Fibroblast of pulmonary artery (primary cell): ENCODE measurements at regions not wholly inside any gene's neighbourhood (a gene's known extent, or its start where the extent isn't known, plus 50 kb on each side); places are given as distances from the start of the nearest gene placed in this dataset.
"Not testable (repeated sequence)": the region's sequence is repeated elsewhere in the genome, so short reads cannot be mapped to it uniquely, and the experiment has no call there.

Experiments used
- DNase-seq: peaks from one replicate; pipeline ENCODE4 v3.0.0-alpha.2; 2010; ENCODE audit warnings: low read depth
- H3K4me3 ChIP-seq: replicated peaks from 2 replicates; pipeline ENCODE4 v1.5.1; 2011; ENCODE audit warnings: low read depth, mild to moderate bottlenecking, control low read depth, low read length, moderate library complexity
- TF ChIP-seq, protein P1 (sequence below): IDR thresholded peaks from 2 replicates; pipeline ENCODE4 v1.5.1; 2011; ENCODE audit warnings: mild to moderate bottlenecking, control low read depth, low read length, inconsistent platforms; ENCODE audit errors: missing control alignments

DNA sequence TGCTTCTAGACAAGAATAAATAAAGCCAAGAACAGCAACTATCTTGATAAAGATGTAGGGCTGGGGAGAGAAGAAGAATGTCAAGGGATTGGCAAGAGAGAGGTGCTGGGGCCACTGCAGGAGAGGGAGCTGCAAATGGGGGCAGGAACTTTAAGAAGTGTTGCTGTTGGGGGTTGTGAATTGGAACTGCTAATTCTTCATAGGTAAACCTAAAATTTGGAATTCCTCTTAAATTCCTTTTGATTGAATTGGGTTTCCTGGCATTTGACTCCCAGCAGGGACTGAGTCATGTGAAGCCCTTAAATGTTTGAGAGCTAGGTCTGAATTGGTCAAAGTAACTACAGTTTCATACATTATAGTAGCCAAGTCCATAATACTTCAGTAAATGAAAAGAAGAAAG lies 305.6 kb upstream of the TMTC4 start:
- H3K4me3 ChIP-seq: no peak overlapping the region
- TF ChIP-seq, protein P1, sequence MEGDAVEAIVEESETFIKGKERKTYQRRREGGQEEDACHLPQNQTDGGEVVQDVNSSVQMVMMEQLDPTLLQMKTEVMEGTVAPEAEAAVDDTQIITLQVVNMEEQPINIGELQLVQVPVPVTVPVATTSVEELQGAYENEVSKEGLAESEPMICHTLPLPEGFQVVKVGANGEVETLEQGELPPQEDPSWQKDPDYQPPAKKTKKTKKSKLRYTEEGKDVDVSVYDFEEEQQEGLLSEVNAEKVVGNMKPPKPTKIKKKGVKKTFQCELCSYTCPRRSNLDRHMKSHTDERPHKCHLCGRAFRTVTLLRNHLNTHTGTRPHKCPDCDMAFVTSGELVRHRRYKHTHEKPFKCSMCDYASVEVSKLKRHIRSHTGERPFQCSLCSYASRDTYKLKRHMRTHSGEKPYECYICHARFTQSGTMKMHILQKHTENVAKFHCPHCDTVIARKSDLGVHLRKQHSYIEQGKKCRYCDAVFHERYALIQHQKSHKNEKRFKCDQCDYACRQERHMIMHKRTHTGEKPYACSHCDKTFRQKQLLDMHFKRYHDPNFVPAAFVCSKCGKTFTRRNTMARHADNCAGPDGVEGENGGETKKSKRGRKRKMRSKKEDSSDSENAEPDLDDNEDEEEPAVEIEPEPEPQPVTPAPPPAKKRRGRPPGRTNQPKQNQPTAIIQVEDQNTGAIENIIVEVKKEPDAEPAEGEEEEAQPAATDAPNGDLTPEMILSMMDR: no peak
- no peak for DNase-seq

DNA sequence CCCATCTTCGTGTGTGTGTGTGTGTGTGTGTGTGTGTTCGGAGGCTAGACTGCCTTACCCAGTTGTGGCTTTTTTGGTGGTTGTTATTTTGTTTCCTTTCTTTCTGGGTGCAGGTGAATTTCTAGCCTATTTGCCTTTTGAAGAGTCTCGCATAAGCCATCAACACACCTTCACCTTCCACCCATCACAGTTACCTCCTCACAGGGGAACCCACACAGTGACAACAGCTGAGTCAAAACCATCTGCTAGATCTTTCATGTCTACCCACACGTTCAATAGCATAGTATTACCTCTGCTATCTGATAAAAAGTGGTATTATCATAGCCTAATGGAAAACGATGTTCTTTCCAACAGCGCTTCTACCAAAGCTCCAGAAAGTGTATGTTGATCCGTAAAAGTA lies 303.2 kb upstream of the TMTC4 start:
- TF ChIP-seq, protein P1: no peak
- no peak for DNase-seq
- H3K4me3 ChIP-seq: no peak overlapping the region

GRCh38 chr13:100976993-100977392 lies 302.4 kb upstream of the TMTC4 start:
- no peak for DNase-seq
- H3K4me3 ChIP-seq: no peak overlapping the region
- TF ChIP-seq, protein P1: no peak

GRCh38 chr13:100975666-100976065 lies 301.1 kb upstream of the TMTC4 start:
- DNase-seq, H3K4me3 ChIP-seq: not testable (repeated sequence)

- DNase-seq: no peak
- TF ChIP-seq, protein P1: no peak
- no peak overlapping the region for H3K4me3 ChIP-seq
These were observed 288.0 kb upstream of the TMTC4 start for GRCh38 chr13:100962585-100962984.

DNA sequence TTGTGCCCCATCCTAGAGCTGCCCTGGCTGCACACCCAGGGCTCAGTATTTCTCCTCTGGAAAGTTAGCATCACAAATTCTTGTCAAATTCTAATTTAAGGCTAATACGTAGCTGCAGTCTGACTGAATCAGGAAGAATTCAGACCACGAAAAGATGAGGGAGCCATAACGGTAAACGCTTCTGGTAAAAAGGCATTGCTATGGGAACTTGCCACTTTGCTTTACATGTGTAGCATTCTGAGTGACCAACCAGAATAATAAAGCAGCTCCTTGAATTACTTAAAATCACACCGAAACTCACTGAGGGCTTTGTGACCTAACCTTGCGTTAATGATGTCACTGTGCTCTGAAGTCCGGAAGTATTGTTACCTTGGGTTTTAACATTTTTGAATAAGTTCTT lies 286.6 kb upstream of the TMTC4 start:
- TF ChIP-seq, protein P1: no peak
- no peak for DNase-seq
- no peak overlapping the region for H3K4me3 ChIP-seq

- no peak for DNase-seq
- H3K4me3 ChIP-seq: no peak overlapping the region
- TF ChIP-seq, protein P1: no peak
These were observed 284.2 kb upstream of the TMTC4 start for GRCh38 chr13:100958831-100959230.

DNA sequence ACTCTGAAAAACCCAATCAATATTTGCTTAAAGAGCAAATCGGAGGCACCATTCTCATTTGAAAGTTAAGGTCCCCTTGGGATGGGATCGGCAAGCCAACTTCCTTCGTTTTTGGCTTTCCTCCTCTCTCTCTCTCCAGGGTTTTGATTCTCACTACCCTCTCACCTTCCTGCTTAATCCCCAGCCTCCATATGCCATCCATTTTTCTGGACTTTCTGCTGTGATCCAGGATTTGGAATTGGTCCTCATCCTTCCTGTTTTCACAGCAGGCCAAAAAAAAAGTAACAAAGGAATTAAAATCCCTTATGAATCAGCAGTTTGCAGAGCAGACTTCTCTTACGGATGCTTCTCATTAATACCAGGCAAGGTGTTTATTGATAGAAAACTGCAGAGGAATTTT lies 283.1 kb upstream of the TMTC4 start:
- no peak for DNase-seq
- TF ChIP-seq, protein P1: no peak
- no peak overlapping the region for H3K4me3 ChIP-seq
